AG04449 (cell line): ENCODE measurements at regions not wholly inside any gene's neighbourhood (a gene's known extent, or its start where the extent isn't known, plus 50 kb on each side); places are given as distances from the start of the nearest gene placed in this dataset.

ENCODE experiments used
- CTCF ChIA-PET: fragments of 350-600 bp; formaldehyde crosslinking; extraction: SDS; loops from one replicate; lab custom pipeline; 2021; ENCODE audit warnings: antibody characterized with exemption; lab: Yijun Ruan, JAX
- POLR2A ChIA-PET: fragments of 400-600, 350-600 bp; formaldehyde crosslinking; extraction: SDS; loops from one replicate; lab custom pipeline; 2020; ENCODE audit warnings: antibody characterized with exemption, inconsistent platforms; lab: Yijun Ruan, JAX
- DNase-seq: peaks from one replicate; pipeline ENCODE4 v3.0.0-alpha.2; 2010; ENCODE audit warnings: low read depth, low spot score
- H3K4me3 ChIP-seq: 2 replicates; pipeline ENCODE4 v1.5.1; 2011; ENCODE audit warnings: low read depth, mild to moderate bottlenecking, control low read depth, low read length
- TF ChIP-seq, protein P1 (sequence below): IDR thresholded peaks from one replicate; pipeline ENCODE4 v1.5.1; 2011; ENCODE audit warnings: mild to moderate bottlenecking, moderate library complexity, low read length, control low read depth, inconsistent platforms; ENCODE audit not compliant: insufficient read depth; ENCODE audit errors: missing control alignments

- POLR2A ChIA-PET, result no interaction called here
- no peak for DNase-seq
- CTCF ChIA-PET, result no interaction called here
- TF ChIP-seq, protein P1, sequence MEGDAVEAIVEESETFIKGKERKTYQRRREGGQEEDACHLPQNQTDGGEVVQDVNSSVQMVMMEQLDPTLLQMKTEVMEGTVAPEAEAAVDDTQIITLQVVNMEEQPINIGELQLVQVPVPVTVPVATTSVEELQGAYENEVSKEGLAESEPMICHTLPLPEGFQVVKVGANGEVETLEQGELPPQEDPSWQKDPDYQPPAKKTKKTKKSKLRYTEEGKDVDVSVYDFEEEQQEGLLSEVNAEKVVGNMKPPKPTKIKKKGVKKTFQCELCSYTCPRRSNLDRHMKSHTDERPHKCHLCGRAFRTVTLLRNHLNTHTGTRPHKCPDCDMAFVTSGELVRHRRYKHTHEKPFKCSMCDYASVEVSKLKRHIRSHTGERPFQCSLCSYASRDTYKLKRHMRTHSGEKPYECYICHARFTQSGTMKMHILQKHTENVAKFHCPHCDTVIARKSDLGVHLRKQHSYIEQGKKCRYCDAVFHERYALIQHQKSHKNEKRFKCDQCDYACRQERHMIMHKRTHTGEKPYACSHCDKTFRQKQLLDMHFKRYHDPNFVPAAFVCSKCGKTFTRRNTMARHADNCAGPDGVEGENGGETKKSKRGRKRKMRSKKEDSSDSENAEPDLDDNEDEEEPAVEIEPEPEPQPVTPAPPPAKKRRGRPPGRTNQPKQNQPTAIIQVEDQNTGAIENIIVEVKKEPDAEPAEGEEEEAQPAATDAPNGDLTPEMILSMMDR, result no peak
- H3K4me3 ChIP-seq, result no peak overlapping the region
Observed at GRCh38 chr7:28231176-28231575, 50.6 kb upstream of the JAZF1 start.

DNA sequence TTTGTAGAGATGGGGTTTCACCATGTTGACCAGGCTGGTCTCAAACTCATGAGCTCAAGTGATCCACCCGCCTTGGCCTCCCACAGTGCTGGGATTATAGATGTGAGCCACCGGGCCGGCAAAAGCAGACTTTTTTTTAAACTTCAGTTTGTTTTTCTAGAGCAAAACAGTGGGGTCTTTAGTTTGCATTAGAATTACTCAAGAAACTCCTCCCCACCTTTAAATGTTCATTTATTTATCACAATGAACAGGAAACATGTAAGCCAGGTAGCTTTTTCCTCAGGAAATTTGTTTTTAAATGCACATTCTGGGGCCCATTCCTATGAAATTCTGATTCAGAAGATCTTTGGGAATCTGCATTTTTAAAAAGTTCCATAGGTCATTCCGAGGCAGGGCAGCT lies 56.0 kb upstream of the JAZF1 start:
- POLR2A ChIA-PET, result no interaction called here
- CTCF ChIA-PET, result no interaction called here
- no peak for DNase-seq
- TF ChIP-seq, protein P1, result no peak
- no peak overlapping the region for H3K4me3 ChIP-seq

- ChIA-PET CTCF (no interaction called here), POLR2A (no interaction called here)
- TF ChIP-seq, protein P1, result no peak
- DNase-seq, result no peak
- H3K4me3 ChIP-seq, result no peak overlapping the region
Observed at GRCh38 chr7:28237363-28237762, 56.8 kb upstream of the JAZF1 start.

DNA sequence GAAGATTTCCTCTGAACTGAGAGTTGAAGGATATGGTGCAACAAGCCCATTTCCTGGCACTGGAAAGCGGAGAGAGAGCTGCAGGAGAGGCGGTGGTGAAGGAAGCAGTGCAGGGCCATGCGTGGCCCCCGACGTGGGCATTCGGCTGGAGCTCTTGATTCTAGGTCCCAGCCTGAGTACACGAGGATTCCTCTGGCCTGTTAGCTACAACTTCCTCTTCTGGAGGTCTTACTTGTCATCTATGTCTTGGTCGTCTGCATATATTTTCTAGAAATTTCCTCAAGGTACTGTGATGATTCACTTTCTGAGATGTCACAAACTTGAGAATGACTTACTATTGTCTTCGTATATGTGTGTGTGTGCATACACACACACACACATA lies 59.2 kb upstream of the JAZF1 start:
- H3K4me3 ChIP-seq, result no peak overlapping the region
- no peak for DNase-seq
- TF ChIP-seq, protein P1, result no peak
- ChIA-PET CTCF (no interaction called here), POLR2A (no interaction called here)

DNA sequence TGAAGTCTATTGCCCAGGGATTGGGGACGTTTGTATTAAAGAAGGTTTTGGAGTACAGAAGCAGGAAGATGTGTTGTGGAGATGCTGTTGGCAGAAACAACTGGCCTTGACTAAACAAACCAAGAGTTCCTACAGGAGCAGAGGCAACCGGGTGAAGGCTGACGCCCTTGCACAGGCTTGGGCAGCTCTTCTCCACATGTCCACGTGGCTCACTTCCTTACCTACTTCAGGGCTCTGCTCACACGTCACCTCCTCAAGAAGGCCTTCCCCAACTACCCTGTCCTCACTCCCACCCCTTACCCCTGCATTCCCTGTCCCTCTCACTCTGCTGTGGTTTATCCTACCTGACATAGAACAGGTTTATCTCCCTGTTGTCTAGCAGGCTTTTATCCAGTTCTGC lies 59.9 kb upstream of the JAZF1 start:
- TF ChIP-seq, protein P1, result no peak
- H3K4me3 ChIP-seq, result no peak overlapping the region
- ChIA-PET CTCF (no interaction called here), POLR2A (no interaction called here)
- no peak for DNase-seq

GRCh38 chr7:28243861-28244260 lies 63.3 kb upstream of the JAZF1 start:
- DNase-seq, result no peak
- TF ChIP-seq, protein P1, result no peak
- H3K4me3 ChIP-seq, result no peak overlapping the region
- CTCF ChIA-PET, result no interaction called here
- POLR2A ChIA-PET, result no interaction called here
